NCI-H82 treated with DMSO at 0.1 percent for 48 hours (cell line): ENCODE measurements at regions not wholly inside any gene's neighbourhood (a gene's known extent, or its start where the extent isn't known, plus 50 kb on each side); places are given as distances from the start of the nearest gene placed in this dataset.
"Not testable (repeated sequence)": the region's sequence is repeated elsewhere in the genome, so short reads cannot be mapped to it uniquely, and the experiment has no call there.

ENCODE experiments used
- DNase-seq: peaks from one replicate; lab custom pipeline; 2025; ENCODE audit not compliant: unreplicated experiment; lab: John Stamatoyannopoulos, UW

DNA sequence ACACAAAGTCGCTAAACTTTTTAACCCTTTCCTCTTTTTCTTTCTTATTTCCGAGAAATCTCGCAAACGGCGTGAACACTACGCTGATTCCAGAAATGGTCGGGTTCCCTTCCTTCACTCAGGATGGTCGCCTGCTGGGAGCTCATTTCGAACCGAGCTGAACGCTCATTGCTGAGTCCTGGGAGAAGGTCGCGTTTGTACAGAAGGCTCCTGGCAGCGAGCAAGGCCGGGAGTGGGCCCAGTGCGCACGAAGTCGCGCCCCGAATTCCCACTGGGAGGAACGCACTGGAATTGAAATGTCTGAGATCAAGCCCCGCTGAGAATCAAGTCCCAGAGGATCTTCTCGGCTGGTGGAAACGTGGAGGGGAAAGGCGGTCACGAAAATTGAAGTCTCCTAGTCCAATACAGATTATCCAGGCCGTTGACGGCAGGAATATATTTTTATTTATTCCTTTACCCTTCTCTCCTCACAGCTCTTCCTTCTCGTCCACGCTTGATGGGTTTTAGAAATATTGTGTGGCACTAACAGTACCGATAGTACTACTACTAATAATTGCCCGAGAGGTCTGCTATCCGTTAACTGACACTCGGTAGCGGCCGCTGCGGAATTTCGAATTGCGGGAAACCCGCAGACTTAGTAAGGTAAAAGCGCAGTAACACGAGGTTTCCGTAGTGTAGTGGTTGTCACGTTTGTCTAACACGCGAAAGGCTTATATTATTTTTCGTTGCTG lies 207.2 kb upstream of the ZNF184 start:
- DNase-seq = no peak

DNA sequence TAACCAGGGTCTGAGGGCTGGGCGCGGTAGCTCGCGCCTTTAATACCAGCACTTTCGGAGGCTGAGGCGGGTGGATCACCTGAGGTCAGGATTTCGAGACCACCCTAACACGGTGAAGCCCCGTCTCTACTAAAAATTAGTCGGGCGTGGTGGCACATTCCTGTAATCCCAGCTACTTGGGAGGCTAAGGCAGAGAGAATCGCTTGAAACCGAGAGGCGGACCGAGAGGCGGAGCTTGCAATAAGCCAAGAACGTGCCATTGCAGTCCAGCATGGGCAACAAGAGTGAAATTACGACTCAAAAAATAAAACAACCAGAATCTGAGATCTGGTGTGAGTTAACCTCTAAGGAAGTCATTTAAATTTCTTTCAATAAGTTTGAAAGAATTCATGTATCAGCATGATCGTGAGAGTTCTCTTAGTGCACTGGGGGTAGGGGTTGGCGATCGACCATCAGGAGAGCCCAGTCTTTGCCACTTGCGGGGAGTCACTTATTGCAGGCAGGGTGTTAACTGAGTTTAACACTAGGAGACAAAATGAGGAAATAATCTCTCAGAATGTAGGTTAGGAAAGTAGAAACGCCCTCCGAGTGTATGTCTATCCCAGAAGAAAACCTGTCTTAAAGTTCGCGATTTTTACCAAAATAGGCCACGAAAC lies 206.5 kb upstream of the ZNF184 start:
- no peak for DNase-seq

DNA sequence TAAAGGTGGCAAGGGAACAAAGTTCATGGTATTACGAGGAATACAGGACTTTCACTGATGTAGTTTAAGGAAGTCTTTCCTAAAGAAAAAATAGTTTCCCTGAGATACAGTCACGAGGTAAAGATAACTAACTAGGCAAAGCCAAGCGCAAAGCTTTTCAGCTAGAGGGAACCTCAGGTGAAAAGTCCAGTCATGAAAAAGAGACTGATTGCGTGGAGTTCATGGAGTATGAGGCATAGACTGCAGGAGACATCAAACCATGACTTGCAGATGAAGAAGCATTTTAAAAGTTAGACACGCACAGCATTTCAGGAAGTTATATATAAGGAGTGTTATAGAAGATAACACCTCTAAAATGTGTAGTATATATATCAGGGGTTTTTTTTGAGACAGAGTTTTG lies 205.6 kb upstream of the ZNF184 start:
- no peak for DNase-seq

DNA sequence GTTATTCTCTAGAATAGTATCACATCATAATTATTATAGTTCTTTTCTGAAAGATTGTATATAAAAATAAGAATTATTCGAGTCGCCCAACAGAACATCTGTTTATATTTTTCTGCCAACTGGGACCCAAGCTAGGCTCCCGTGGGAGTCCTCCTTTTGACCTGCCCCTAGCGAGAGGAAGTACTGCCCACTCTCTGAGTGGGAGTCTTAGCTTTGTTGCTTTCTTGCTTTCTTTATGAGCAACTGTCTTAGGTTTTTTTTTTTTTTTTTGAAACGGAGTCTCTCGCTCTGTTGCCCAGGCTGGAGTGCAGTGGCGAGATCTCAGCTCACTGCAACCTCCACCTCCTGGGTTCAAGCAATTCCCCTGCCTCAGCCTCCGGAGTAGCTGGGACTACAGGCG lies 202.0 kb upstream of the ZNF184 start:
- no peak for DNase-seq

DNA sequence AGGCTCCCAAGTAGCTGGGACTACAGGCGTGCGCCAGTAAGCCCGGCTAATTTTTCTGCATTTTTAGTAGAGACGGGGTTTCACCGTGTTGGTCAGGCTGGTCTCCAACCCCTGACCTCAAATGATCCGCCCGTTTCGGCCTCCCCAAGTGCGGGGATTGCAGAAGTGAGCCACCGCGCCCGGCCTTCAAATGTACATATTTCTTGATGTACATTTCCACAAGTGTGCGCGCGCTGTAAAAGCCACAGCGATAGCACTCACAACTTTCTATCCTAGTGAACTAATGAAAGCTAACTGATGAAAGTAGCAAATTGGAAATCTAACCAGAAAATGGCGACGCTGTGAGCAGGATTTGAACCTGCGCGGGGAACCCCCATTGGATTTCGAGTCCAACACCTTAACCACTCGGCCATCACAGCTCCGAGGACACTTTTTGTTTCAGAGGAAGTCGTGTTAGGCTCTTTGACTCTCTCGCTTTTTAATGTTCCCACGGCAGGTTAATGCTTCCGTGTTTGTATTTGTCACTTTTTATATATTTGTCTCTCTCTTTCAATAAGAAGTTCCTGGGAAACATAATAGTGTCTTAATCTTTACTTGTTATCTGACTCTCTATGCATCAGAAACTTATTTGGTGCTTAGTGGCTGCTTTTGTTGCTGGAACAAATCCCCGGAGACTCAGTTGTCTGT lies 199.4 kb upstream of the ZNF184 start:
- peak; percentile 68 for DNase-seq

DNA sequence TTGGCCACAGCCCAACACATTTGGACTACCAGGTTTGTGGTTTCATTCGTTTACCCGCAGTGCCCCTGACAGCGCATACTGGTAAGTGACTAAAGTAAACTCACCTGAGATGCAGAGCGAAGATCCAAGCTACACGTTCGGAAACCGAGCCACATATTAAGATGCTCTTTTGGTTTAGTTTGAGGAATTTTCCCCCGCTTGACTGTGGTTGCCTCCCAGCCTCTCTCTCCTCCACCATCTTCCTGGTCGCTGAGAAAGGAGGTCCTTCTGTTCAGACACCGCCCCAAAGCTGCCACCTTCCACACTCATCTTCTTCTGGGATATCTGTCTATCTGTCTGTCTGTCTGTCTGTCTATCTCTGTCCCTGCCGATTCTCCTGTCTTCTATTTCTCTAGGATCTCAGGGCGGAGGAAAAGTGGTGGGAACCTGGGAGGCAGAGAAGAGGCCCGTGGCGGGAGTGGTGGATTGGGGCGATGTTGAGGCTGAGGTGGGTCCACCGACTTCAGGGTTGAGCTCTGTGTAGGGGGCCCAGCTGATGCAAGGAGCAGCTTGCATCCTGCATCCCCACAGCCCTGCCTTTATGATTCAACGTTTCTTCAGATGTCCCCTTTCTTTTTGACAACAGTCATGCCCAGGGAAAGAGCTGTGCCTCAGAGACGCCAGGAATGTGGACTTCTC lies 196.9 kb upstream of the ZNF184 start:
- no peak for DNase-seq

DNA sequence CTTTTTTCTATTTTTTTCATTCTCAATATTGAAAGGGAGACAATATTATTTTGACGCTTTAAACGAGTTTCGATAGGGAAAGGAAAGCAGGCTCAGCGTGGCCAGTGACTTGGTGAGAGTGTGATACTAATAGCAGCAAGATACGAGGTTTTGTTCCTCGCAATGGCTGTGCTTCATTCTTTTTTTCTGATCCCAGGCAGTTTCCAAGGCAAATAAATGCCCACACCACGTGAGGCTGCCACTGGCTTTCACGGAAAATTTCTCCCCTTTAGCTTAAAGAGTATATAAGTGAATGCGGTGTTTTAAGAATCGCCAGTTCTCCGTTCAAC lies 196.4 kb upstream of the ZNF184 start:
- DNase-seq = no peak

DNA sequence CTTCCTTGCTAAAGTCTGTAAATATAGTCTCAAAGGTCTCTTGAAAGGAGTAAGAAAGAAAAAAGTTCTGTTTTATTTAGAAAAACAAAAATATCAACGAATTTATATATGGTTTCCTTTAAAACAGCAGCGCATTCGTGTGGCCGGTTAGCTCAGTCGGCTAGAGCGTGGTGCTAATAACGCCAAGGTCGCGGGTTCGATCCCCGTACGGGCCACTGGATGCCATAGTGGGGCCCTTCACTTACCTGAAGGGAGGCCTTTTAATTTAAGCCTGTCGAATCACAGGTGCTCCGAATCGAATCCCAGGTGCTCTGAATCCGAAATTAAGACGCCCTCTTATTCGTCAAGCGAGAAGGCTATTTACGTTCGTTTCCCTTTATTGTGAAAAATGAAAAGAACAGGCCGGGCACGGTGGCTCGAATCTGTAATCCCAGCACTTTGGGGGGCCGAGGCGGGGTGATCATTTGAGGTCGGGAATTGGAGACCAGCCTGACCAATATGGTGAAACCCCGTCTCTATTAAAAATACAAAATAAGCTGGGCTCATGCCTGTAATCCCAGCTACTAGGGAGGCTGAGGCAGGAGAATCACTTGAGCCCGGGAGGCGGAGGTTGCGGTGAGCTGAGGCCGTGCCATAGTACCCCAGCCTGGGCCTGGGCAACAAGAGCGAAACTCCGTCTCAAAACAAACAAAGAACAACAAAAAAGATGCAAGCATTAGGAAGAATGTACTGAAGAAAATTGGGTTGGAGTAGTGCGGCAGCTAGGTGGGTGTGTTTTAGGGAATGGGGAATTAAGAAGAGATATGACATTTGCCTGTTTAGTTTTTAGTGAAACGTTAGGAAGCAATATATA lies 195.8 kb upstream of the ZNF184 start:
- peak; percentile 64 for DNase-seq

DNA sequence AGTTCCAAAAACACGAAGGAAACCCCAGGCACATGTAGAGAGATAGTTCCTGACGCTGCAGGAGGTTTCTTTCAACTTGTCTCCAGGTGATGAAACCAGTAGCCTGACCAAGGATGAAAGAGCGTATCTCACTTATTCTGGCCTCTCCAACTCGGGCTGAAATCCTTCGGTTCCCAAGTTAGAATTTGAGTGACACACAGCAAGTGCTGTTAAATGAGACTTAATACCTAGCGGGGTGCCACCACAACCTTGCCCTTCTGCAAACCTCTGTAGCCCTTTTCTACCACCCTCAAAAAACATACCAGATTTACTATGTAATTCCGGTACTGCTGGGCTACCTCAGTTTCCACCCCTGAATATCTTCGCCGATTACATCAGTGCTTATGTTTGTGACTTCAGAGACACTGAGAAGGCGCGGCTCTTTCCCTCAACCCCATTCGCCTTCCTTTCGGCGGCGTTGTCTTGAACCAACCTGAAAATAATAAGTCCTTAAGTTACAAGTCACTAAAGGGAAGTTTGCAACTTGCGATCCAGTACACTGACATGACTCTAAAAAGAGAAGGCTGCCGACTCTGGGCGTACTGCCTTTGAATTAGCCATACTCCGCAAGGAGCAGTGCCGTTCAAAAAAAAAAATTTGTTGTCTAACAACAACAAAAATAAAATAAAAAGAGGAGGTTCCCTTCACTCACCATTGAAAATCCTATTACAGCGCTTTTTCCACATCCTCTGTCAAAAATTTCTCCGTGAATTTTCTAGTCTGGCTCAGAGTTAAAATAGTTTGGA lies 194.9 kb upstream of the ZNF184 start:
- no peak for DNase-seq

DNA sequence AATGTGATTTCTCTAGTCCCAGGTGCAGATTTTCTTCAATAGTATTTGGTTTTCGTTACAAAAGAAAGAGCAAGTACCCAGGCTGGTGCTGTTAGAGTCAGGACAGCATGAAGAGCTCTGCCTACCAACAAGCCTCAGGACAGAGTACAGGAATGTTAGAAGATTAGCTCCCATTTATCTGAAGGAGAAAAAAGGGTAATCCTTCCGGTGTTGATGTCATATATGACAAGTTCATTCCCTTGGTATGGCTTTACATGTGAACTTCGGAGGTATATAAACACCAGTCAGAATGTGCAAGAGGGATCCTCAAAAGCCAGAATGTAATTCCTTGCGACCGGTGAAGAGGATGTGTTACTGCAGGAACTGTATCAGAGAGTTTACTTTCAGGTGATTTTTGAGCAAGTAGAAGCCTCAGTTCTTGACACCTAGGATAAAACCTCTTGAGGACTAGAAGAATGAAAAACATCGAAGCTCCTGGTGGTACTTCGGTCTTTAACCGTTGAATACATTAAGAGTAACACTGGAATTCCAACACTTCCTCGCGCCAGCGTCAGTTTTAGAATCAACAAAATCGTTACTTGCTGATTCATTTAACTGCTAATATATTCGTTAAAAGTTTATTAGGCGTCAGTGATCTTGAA lies 194.2 kb upstream of the ZNF184 start:
- no peak for DNase-seq

DNA sequence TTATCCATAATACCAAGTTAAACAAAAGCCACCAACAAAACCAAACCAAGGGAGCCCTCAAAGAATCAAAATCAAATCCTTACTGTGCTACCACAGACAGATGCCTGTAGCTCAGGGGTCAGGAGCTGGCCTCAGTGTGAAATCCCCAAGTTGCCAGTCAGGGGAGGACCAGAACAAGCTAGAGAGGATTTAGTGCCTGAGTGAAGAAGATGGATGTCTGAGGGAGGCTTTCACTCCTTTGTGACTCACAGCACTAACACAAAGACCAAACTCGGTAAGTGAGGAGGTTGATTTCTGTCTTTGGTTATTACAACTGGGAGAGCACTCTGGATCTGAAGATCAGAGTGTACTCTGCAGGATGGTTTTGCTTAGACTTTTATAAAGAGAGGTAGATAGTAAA lies 189.9 kb upstream of the ZNF184 start:
- DNase-seq = no peak

DNA sequence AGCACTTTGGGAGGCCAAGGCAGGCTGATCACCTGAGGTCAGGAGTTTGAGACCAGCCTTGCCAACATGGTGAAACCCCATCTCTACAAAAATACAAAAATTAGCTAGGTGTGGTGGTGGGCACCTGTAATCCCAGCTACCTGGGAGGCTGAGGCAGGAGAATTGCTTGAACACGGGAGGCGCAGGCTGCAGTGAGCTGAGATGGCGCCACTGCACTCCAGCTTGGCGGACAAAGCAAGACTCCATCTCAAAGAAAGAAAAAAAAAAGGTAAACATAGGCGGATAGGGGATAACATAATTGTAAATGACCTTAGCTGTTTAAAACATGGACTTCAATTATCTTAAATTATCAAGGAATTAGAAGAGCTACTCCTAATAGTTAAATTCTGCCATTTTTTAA lies 189.3 kb upstream of the ZNF184 start:
- DNase-seq = not testable (repeated sequence)

DNA sequence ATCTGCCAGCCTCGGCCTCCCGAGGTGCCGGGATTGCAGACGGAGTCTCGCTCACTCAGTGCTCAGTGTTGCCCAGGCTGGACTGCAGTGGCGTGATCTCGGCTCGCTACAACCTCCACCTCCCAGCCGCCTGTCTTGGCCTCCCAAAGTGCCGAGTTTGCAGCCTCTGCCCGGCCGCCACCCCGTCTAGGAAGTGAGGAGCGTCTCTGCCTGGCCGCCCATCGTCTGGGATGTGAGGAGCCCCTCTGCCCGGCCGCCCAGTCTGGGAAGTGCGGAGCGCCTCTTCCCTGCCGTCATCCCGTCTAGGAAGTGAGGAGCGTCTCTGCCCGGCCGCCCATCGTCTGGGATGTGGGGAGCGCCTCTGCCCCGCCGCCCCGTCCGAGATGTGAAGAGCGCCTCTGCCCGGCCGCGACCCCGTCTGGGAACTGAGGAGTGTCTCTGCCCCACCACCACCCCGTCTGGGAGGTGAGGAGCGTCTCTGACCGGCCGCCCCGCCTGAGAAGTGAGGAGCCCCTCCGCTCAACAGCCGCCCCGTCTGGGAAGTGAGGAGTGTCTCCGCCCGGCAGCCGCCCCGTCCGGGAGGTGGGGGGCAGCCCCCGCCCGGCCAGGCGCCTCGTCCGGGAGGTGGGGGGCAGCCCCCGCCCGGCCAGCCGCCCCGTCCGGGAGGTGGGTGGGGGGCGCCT lies 180.4 kb upstream of the ZNF184 start:
- DNase-seq = not testable (repeated sequence)

DNA sequence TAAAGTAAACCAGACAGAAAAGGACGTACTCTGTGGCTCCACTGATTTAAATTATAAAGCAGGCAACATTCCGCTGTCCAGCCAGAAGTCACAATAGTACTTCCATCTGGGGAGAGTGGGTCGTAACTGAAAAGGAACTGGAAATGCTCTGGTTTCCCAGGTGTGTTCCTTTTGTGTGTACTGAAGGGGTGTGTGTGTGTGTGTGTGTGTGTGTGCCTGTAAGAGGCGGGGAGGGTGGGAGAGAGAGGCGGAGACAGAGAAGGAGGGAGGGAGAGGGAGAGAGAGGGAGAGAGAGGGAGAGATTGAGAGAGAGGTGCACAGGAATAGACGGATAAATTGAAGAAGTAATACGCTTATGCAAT lies 178.4 kb upstream of the ZNF184 start:
- peak; percentile 43 for DNase-seq

DNA sequence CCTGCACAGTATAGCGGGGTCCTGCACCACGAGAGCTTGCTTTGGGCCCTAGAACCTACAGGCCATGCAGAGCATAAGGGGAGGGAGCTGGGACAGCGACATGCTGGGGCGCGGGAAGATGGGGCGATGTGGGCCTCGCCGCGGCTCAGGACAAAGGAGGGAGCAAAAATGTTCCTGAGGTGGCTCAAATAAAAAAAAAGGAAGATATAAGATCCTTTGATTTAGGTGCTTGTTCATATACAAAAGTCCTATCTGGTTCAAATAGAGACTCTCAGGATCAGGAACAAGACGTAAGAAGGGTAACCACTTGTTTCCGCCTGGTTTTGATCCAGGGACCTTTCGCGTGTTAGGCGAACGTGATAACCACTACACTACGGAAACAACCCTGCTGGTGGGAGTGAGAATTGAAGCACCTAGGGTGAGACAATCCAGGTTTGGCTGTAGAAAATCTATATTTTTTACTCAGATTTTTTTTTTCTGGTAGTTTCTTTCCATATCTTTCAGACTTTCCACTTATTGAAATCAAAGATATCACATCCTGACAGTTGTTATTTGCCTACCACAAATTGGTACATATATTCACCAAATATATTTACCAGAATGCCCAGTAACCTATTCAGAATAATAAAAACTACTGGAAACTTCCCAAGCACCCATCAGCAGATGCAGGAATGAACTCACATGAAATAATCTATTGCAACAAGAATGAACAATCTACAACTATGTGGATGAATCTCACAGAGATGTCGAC lies 177.9 kb upstream of the ZNF184 start:
- peak; percentile 49 for DNase-seq

DNA sequence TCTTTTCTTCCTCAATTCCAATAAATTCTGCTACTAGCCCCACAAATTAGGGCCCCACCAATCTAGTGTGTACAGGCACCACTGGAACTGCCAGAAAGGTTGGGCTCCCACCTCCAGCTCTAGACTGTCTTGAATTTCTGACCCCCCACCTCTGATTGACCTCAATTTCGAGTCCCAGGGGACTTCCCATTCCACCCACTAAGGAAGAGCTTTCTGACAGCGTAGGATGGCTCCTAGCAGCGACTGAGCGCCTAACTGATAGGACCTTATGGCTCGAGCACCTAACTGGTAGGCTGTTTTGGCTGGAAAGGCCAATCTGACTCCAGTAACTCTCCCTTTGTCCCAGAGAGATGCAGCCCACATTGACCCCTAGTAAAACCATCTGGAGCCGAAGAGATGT lies 171.6 kb upstream of the ZNF184 start:
- no peak for DNase-seq

DNA sequence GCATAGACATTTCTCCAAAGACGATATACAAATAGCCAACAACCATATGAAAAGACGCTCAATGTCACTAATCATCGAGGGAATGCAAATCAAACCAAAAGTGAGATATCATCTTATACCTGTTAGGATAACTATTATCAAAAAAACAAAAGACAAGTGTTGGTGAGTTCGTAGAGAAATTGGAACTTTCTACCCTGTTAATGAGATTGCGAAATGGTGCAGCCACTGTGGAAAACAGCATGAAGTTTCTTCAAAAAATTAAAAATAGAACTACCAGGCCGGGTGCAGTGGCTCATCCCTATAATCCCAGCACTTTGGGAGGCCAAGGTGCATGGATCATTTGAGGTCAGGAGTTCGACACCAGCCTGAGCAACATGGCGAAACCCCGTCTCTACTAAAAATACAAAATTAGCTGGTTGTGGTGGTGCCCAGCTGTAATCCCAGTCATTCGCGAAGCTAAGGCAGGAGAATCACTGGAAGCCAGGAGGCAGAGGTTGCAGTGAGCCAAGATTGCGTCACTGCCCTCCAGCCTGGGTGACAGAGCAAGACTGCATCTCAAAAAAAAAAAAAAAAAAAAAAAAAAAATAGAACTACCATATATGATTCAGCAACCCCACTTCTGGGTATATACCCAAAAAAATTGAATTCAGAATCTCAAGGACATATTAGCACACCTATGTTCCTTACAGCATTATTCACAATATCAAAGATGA lies 170.0 kb upstream of the ZNF184 start:
- DNase-seq = no peak

DNA sequence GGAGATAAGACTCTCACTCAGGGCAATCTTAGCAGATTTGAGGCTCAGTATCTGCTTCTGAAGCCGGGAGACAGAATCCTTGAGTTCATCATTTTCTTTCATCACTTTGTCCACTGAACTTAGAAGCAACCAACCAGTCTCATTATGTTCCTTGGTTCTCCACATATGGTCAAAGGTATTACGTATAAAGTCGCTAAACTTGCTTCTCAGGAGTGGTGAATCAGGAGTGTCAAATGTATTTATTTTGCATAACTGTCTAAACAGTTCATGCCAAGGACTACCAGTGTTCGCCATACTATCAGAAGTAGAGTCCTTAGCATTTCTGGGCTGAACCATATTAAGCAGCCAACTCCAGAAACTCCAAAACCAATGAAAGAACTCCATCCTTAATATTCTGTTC lies 163.0 kb upstream of the ZNF184 start:
- not testable (repeated sequence) for DNase-seq
